Mesodermal cell (in vitro differentiated cells): ENCODE measurements at regions not wholly inside any gene's neighbourhood (a gene's known extent, or its start where the extent isn't known, plus 50 kb on each side); places are given as distances from the start of the nearest gene placed in this dataset.
A peak's percentile ranks its signal among the peaks of the same experiment; 100 is the strongest.

ENCODE experiments used
- H3K27ac ChIP-seq: 2 replicates; pipeline ENCODE4 v1.7.0; 2013; ENCODE audit warnings: mild to moderate bottlenecking, low read depth, low read length, moderate library complexity; ENCODE audit not compliant: severe bottlenecking
- H3K36me3 ChIP-seq: 2 replicates; pipeline ENCODE4 v1.7.1; 2013; ENCODE audit warnings: mild to moderate bottlenecking, low read length, moderate library complexity; ENCODE audit not compliant: control insufficient read depth, insufficient read depth
- H3K4me1 ChIP-seq: one replicate; pipeline ENCODE4 v1.7.1; 2013; ENCODE audit warnings: mild to moderate bottlenecking, low read length; ENCODE audit not compliant: insufficient read depth, control insufficient read depth, poor library complexity, severe bottlenecking
- H3K4me3 ChIP-seq: 2 replicates; pipeline ENCODE4 v1.7.0; 2013; ENCODE audit warnings: low read length, control low read depth, mild to moderate bottlenecking; ENCODE audit not compliant: insufficient read depth, poor library complexity, severe bottlenecking; ENCODE audit errors: extremely low read depth
- H3K9me3 ChIP-seq: 2 replicates; pipeline ENCODE4 v1.7.1; 2013; ENCODE audit warnings: mild to moderate bottlenecking, low read length, moderate library complexity; ENCODE audit not compliant: control insufficient read depth
- WGBS, 2 experiments: methylation state at CpG; one replicate each; pipeline ENCODE4 v1.1.5; 2013; ENCODE audit warnings: missing lambda C conversion rate in 2 of 2; ENCODE audit not compliant: insufficient coverage in 2 of 2; 5-methylcytosine and 5-hydroxymethylcytosine counted together

- peaks cover 7% of the 10 kb centered on the region for H3K4me1 ChIP-seq
- no peaks in the 10 kb centered on the region for H3K9me3 ChIP-seq
- H3K36me3 ChIP-seq = no peaks in the 10 kb centered on the region
- H3K27ac ChIP-seq = no peak overlapping the region
- WGBS, 2 experiments = 76 to 83% methylated on average over 34 to 39 of the region's 44 CpGs
- peak overlapping the region; percentile 19 for H3K4me3 ChIP-seq
These were observed 88.8 kb downstream of the FOXL3 start for GRCh38 chr7:378551-379455.

DNA sequence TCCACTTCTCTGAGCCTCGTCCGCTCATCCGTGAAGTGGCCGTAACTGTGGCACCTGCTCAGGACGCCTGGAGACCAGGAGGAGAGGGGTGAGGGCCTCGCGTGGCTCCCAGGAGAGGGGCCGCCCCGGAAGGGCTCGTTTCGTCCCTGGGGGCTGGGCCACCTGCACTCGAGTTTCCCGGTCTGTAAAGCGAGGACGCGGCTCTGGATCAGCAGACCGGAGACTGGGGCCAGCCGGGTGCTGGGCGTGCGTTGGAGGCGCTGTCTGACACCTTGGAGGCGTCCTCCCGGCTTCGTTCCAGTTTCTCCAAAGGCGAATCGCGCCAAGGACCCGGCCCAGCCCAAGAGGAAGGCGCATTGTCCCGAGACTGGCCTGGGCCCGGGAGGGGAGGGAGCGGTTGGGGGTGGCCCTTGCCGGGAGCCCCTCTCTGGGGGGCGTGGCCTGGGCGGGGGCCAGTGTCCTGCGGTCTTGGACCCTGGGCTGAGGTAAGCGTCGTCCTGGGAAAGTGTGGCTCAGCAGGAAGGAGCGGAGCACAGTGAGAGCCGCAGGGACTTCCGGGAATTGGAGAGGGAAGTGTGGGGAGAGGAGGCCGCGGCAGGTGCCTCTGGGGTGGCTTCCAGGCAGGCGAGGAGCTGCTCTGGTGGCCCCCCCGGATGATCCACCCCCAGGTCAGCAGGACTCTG lies 89.6 kb downstream of the FOXL3 start:
- 10 to 13% methylated on average over 36 to 38 of the region's 45 CpGs for WGBS, 2 experiments

DNA sequence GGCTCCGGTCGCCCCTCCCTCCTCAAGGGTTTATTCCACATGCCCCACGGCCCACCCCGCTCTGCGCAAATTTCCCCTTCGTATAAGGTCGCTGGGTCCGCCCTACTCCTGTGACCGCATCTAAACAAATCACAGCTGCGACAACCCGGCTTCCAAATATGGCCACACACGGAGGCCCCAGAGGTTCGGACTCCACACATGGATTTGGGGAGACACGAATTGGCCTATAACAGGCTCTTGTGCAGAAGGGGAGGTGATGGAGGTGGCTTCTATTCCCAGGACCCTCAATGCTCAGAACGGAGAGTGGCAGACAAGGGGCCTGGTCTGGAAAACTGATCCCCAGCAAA lies 90.1 kb downstream of the FOXL3 start:
- Histone ChIP-seq H3K36me3 (no peaks in the 10 kb centered on the region), H3K9me3 (peaks cover under 1% of the 10 kb centered on the region), H3K4me3 (no peak overlapping the region), H3K4me1 (peaks cover 7% of the 10 kb centered on the region), H3K27ac (no peak overlapping the region)
- WGBS, 2 experiments = 19 to 27% methylated on average over 4 to 14 of the region's 15 CpGs

More for the DNA sequence above, 89.6 kb downstream of the FOXL3 start:
- H3K9me3 ChIP-seq = no peaks in the 10 kb centered on the region
- H3K36me3 ChIP-seq = no peaks in the 10 kb centered on the region
- peaks cover 7% of the 10 kb centered on the region for H3K4me1 ChIP-seq
- peak overlapping the region; percentile 19 for H3K4me3 ChIP-seq
- no peak overlapping the region for H3K27ac ChIP-seq

- peaks cover 5% of the 10 kb centered on the region for H3K9me3 ChIP-seq
- WGBS, 2 experiments = 69 to 75% methylated on average over 7 to 8 of the region's 8 CpGs
- H3K27ac ChIP-seq = no peak overlapping the region
- H3K4me3 ChIP-seq = no peak overlapping the region
- H3K36me3 ChIP-seq = no peaks in the 10 kb centered on the region
- H3K4me1 ChIP-seq = peaks cover 7% of the 10 kb centered on the region
These were observed 90.8 kb downstream of the FOXL3 start for GRCh38 chr7:380711-381210.

DNA sequence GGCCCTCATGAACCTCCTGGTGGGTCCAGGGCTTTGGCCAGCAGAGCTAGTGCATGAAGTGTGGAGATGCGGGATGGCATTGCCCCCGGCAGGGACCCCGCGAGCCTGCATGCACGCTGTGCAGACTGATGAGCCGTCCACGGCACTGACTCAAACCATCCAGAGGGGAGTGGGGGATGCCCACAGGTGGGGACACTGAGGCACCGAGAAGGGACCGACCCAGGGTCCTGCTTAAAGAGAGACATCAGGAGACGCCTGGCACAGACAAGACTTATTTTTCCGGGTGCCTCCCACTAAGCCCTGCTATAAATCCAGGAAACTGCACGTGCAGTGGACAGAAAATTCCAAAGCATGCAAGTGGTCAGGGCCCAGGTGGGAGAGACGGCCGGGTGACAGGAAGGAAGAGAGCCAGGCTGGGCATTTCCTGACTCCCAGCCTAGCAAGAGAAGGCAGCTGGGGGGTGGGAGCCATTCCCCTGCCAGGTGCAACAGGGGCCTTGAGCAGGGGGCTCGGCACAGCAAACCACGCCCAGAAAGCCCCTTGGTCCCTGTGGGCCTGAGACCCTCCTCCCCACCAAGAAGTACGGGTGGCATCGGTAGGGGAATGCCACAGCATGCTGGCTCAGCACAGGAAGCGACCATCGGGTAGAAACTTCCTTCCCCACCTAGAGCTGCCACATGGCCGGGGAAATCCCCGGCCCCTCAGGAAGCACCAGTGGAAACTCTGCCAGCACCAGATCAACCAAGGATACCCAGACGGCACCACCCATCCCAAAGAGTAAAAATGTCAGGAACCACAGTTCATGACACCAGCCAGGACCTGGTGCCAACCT lies 91.5 kb downstream of the FOXL3 start:
- peaks cover 4% of the 10 kb centered on the region for H3K4me1 ChIP-seq
- H3K4me3 ChIP-seq = no peak overlapping the region
- 86 to 90% methylated on average over 17 to 18 of the region's 23 CpGs for WGBS, 2 experiments
- H3K27ac ChIP-seq = no peak overlapping the region
- H3K36me3 ChIP-seq = no peaks in the 10 kb centered on the region
- peaks cover 5% of the 10 kb centered on the region for H3K9me3 ChIP-seq

DNA sequence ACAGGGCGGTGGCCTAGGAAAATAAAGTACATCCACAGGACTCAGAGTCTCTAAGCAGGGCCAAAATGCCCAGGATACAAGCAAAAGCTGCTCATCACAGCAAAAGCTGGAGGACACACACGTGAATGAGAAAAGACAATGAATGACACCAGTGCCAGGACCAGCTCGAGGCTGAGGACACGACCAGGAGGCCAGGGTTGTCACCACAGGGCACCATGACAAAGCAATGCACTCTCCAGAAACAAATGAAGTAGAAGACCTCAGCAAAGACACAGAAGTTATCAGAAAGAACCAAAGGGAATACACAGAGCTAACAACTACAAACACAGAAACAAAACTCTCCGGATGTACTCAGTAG lies 92.1 kb downstream of the FOXL3 start:
- no peaks in the 10 kb centered on the region for H3K36me3 ChIP-seq
- no peak overlapping the region for H3K27ac ChIP-seq
- peaks cover 5% of the 10 kb centered on the region for H3K9me3 ChIP-seq
- H3K4me3 ChIP-seq = no peak overlapping the region
- 65 to 77% methylated on average over 4 to 5 of the region's 5 CpGs for WGBS, 2 experiments
- H3K4me1 ChIP-seq = peaks cover 4% of the 10 kb centered on the region

- H3K4me3 ChIP-seq = no peak overlapping the region
- H3K36me3 ChIP-seq = no peaks in the 10 kb centered on the region
- H3K27ac ChIP-seq = no peak overlapping the region
- peaks cover 3% of the 10 kb centered on the region for H3K4me1 ChIP-seq
- WGBS, 2 experiments = 85 to 97% methylated on average over 7 to 10 of the region's 11 CpGs
- H3K9me3 ChIP-seq = peaks cover 5% of the 10 kb centered on the region
These were observed 96.4 kb downstream of the FOXL3 start for GRCh38 chr7:386385-386784.

- 97% methylated on average over 33 to 35 of the region's 35 CpGs for WGBS, 2 experiments
- no peak overlapping the region for H3K4me3 ChIP-seq
- peaks cover 3% of the 10 kb centered on the region for H3K4me1 ChIP-seq
- H3K27ac ChIP-seq = no peak overlapping the region
- H3K36me3 ChIP-seq = no peaks in the 10 kb centered on the region
- H3K9me3 ChIP-seq = peaks cover 9% of the 10 kb centered on the region
These were observed 97.4 kb downstream of the FOXL3 start for GRCh38 chr7:387132-388022.

DNA sequence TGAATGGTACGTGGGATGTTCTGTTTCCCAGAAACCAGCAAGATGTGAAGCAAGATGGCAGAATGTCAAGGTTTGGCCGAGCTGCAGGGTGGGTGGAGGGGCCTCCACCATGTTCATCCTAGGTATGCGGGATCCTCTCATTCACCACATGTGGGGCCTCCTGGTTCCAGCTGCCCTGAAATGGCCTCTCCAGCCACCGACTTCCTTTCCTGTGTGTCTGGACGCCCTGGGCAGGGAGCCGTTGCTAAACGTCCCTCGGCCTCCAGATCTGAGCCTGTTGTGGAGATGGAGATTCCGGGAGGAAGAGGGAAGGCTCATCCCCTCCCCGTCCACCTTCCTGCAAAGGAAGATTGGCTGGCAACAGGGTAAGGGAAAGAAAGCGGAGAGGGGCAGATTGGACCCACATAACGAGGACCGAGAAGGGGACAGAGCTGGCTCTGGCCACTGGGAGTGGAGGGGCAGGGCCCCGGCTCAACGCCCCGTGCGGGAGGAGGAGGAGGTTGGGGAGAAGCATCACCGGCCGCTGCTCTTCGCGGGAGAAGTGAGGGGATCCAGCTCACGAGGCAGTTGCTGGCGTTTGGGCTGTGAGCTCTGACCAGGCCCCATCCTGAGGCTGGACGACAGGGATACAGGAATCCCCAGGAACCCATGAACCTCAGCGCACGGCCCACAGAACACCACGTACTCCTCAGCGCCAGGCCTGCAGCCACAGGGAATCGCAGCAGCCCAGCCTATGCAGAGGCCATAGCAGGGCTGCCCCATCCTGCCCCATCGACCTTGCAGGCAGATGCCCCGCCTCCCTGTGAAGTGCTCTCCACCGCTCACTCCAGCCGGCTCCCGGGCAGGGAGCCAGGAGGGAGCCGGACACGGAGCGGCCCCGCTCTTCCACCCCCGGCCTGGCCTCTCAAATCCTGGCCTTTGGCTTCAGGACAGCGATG lies 98.3 kb downstream of the FOXL3 start:
- Histone ChIP-seq H3K27ac (no peak overlapping the region), H3K4me3 (no peak overlapping the region), H3K4me1 (peaks cover 3% of the 10 kb centered on the region), H3K36me3 (no peaks in the 10 kb centered on the region), H3K9me3 (peaks cover 11% of the 10 kb centered on the region)
- WGBS, 2 experiments = 91 to 93% methylated on average over 23 to 36 of the region's 40 CpGs
